MCF 10A (cell line): ENCODE measurements at regions not wholly inside any gene's neighbourhood (a gene's known extent, or its start where the extent isn't known, plus 50 kb on each side); places are given as distances from the start of the nearest gene placed in this dataset.

Experiments
- BruUV-seq: library from RNA; stranded (reverse); fragments of 400-500 nt; replicated peaks from 2 replicates; lab custom pipeline; 2021; lab: Mats Ljungman, UMichigan
- CTCF ChIA-PET: fragments of 300-600 bp; sonication (Branson Sonifier 250); formaldehyde crosslinking; extraction: SDS; loops from one replicate; lab custom pipeline; 2021; ENCODE audit warnings: antibody characterized with exemption, inconsistent platforms; lab: Yijun Ruan, JAX
- POLR2A ChIA-PET: fragments of 300-600, 350-650 bp; sonication (Branson Sonifier 250); formaldehyde crosslinking; extraction: SDS; loops from one replicate; lab custom pipeline; 2020; ENCODE audit warnings: antibody characterized with exemption, inconsistent platforms; lab: Yijun Ruan, JAX
- DNase-seq: peaks from one replicate; pipeline ENCODE4 v3.0.0-alpha.2; 2018; ENCODE audit not compliant: unreplicated experiment
- H3K27ac Mint-ChIP-seq: one replicate; pipeline ENCODE4 v1.8.0; 2022; ENCODE audit warnings: mild to moderate bottlenecking, low read depth, mixed read lengths; ENCODE audit not compliant: unreplicated experiment
- H3K27me3 Mint-ChIP-seq: one replicate; pipeline ENCODE4 v1.8.0; 2022; ENCODE audit warnings: mixed read lengths; ENCODE audit not compliant: insufficient read depth, unreplicated experiment
- H3K36me3 Mint-ChIP-seq: one replicate; pipeline ENCODE4 v1.8.0; 2022; ENCODE audit warnings: mild to moderate bottlenecking, moderate library complexity, mixed read lengths; ENCODE audit not compliant: insufficient read depth, unreplicated experiment
- H3K4me1 Mint-ChIP-seq: one replicate; pipeline ENCODE4 v1.8.0; 2022; ENCODE audit warnings: mixed read lengths; ENCODE audit not compliant: insufficient read depth, unreplicated experiment
- H3K4me3 Mint-ChIP-seq: one replicate; pipeline ENCODE4 v1.8.0; 2022; ENCODE audit warnings: mild to moderate bottlenecking, moderate library complexity, mixed read lengths; ENCODE audit not compliant: unreplicated experiment
- H3K9me3 Mint-ChIP-seq: one replicate; pipeline ENCODE4 v1.8.0; 2022; ENCODE audit warnings: mixed read lengths; ENCODE audit not compliant: unreplicated experiment
- intact Hi-C: fragments of 100-400 bp; cut with micrococcal nuclease; formaldehyde crosslinking; loops from 2 replicates; pipeline ENCODE4 v1.14.1; 2022
- TF ChIP-seq, protein P1 (sequence below): fragments of 200-600 bp; IDR thresholded peaks from one replicate; pipeline ENCODE4 v1.8.0; 2022; ENCODE audit warnings: antibody characterized with exemption, mild to moderate bottlenecking; ENCODE audit not compliant: unreplicated experiment

DNA sequence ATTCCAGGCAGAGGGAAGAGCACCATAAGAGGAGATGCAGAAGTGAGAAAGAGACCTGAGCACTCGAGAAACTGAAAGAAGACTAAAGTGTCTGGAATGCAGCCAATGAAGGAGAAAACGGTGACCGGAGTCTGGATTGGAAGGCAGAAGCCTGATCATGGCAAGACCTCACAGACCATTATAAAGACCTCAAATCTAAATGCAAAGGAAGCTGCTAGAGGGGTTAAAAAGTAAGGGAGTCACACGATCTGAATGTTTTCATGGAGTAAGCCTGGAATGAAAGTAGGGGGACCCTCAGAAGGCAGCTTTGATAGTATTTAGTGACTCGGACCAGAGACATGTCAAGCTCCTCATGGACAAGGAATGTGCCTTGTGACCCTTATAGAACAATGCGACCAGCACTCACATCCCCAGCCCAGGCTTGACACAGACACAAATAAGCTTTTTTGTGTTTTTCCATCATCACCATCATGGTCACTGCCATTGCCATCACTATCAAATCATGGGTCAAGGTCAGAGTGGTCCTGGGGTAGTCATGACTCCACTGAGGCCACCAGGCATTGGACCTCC lies 183.6 kb downstream of the SEC16B start:
- ChIA-PET POLR2A (no interaction called here), CTCF (interaction anchor here (0.6 to 1.6 kb wide), 6 partner anchors 28 to 890 kb away, joined by 3 to 4 read pairs (median 3); no protein-coding TSS in a partner anchor)
- BruUV-seq = no TSS peak
- TF ChIP-seq, protein P1, sequence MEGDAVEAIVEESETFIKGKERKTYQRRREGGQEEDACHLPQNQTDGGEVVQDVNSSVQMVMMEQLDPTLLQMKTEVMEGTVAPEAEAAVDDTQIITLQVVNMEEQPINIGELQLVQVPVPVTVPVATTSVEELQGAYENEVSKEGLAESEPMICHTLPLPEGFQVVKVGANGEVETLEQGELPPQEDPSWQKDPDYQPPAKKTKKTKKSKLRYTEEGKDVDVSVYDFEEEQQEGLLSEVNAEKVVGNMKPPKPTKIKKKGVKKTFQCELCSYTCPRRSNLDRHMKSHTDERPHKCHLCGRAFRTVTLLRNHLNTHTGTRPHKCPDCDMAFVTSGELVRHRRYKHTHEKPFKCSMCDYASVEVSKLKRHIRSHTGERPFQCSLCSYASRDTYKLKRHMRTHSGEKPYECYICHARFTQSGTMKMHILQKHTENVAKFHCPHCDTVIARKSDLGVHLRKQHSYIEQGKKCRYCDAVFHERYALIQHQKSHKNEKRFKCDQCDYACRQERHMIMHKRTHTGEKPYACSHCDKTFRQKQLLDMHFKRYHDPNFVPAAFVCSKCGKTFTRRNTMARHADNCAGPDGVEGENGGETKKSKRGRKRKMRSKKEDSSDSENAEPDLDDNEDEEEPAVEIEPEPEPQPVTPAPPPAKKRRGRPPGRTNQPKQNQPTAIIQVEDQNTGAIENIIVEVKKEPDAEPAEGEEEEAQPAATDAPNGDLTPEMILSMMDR = no peak
- Mint-ChIP-seq H3K9me3 (no peaks in the 10 kb centered on the region), H3K4me1 (no peaks in the 10 kb centered on the region), H3K27me3 (peaks cover 39% of the 10 kb centered on the region), H3K4me3 (no peak overlapping the region), H3K27ac (no peak overlapping the region), H3K36me3 (no peaks in the 10 kb centered on the region)
- intact Hi-C loops = loop anchor here (10.0 kb wide), 2 partner anchors 431 to 601 kb away; no protein-coding TSS in a partner anchor
- DNase-seq = no peak

DNA sequence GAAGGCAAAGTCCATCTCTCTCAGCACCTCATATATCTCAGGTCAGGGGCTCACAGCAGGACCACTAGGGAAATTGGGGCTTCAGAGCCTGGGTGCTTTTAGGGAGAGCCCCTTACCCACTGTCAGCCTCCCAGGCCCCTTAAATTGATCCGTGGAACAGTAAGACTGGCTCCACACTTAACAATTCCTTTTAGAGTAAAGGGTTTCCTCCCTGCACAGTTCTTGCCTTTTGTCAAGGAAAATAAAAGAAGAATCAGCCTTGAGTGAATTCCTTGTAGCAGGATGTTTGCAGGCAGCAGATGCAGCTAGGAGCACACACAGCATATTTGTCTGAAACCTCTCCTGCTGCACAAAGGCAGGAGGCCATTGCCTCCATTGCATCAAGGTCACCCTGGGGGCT lies 184.9 kb downstream of the SEC16B start:
- CTCF ChIA-PET = interaction anchor here (0.5 to 1.4 kb wide), 4 partner anchors 15 to 352 kb away, joined by 3 to 8 read pairs (median 4); no protein-coding TSS in a partner anchor
- H3K36me3 Mint-ChIP-seq = no peaks in the 10 kb centered on the region
- peaks cover 52% of the 10 kb centered on the region for H3K27me3 Mint-ChIP-seq
- TF ChIP-seq, protein P1 = no peak
- H3K4me3 Mint-ChIP-seq = no peak overlapping the region
- DNase-seq = no peak
- intact Hi-C loops = loop anchor here (5.0 to 10.0 kb wide), 3 partner anchors 358 to 600 kb away; no protein-coding TSS in a partner anchor
- H3K9me3 Mint-ChIP-seq = no peaks in the 10 kb centered on the region
- H3K27ac Mint-ChIP-seq = no peak overlapping the region
- POLR2A ChIA-PET = no interaction called here
- no peaks in the 10 kb centered on the region for H3K4me1 Mint-ChIP-seq
- BruUV-seq = no TSS peak

DNA sequence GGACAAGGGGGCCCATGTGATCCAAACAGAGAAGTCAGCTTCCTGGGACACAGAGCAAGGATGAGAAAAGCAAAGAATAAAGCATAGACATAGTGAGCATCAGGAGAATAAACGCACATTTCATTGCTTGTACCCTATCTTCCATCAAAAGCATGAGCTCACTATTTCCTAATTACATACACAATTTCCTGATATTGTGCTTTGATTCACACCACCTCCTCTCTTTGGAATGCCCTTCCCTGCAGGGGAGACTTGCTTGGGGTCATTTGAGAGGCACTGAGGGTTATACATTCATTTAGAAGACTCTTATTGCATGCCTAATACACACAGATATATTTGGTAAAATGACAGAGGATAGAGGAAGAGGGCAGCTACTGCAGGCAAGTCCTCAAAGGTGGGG lies 185.4 kb downstream of the SEC16B start:
- CTCF ChIA-PET = interaction anchor here (0.6 to 1.4 kb wide), 4 partner anchors 16 to 308 kb away, joined by 3 to 8 read pairs (median 3); no protein-coding TSS in a partner anchor
- no TSS peak for BruUV-seq

DNA sequence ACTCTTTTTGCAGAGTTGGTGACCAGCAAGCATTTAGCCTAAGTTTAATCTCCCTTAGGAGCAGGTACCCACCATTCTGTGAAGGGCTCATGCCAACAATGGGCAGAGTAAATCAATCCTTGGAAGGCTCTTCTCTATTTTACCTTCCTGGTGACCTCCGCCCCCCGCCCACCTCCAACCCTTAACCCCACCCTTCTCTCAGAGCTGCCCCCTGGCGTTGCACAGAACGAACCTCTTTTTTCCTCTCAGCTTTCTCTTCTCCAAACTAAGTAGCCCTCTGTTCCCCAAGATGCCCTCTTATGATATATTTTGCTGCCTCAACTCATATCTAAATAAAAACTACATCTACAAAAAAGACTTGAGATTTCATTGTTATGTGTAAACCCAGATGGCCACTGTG lies 186.8 kb downstream of the SEC16B start:
- Mint-ChIP-seq H3K9me3 (no peaks in the 10 kb centered on the region), H3K27ac (no peak overlapping the region), H3K4me1 (no peaks in the 10 kb centered on the region), H3K36me3 (no peaks in the 10 kb centered on the region), H3K4me3 (no peak overlapping the region), H3K27me3 (peaks cover 44% of the 10 kb centered on the region)
- TF ChIP-seq, protein P1 = no peak
- no peak for DNase-seq
- intact Hi-C loops = loop anchor here (5.0 to 10.0 kb wide), 3 partner anchors 356 to 598 kb away; no protein-coding TSS in a partner anchor
- BruUV-seq = no TSS peak
- ChIA-PET POLR2A (no interaction called here), CTCF (interaction anchor here (0.6 to 4.9 kb wide), 4 partner anchors 9 to 1194 kb away, joined by 4 to 35 read pairs (median 6); no protein-coding TSS in a partner anchor)

More for the DNA sequence above, 185.4 kb downstream of the SEC16B start:
- Mint-ChIP-seq H3K4me1 (no peaks in the 10 kb centered on the region), H3K27me3 (peaks cover 53% of the 10 kb centered on the region), H3K9me3 (no peaks in the 10 kb centered on the region), H3K36me3 (no peaks in the 10 kb centered on the region), H3K4me3 (no peak overlapping the region), H3K27ac (no peak overlapping the region)
- TF ChIP-seq, protein P1 = no peak
- POLR2A ChIA-PET = interaction anchor here (0.8 kb wide), 1 partner anchor 17 kb away, joined by 3 read pairs; no protein-coding TSS in a partner anchor
- intact Hi-C loops = loop anchor here (5.0 to 10.0 kb wide), 3 partner anchors 357 to 600 kb away; no protein-coding TSS in a partner anchor
- DNase-seq = no peak
